DMS79 (cell line): ENCODE measurements at regions not wholly inside any gene's neighbourhood (a gene's known extent, or its start where the extent isn't known, plus 50 kb on each side); places are given as distances from the start of the nearest gene placed in this dataset.
"Not testable (repeated sequence)": the region's sequence is repeated elsewhere in the genome, so short reads cannot be mapped to it uniquely, and the experiment has no call there.

Experiments
- DNase-seq: peaks from one replicate; lab custom pipeline; 2025; lab: John Stamatoyannopoulos, UW

DNA sequence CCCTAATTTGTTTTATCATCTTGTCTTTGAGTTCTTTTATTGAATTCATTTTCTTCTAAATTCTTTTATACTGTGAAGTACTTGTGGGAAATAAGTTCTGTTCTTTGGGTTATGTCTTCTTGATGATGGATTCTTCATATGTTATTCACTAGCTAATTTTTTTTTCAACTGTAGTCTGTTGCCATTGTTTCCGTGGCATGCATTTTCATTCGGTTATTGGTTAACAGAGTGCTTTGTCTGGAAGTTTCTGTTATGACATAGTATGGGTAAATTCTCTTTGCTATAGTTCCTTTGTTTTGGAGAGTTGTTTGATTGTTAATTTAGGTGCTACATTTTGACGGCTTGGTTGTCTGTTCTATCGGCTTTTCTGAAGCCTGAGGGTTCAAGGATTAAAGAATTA is 184.9 kb upstream of the AADAT start:
- no peak for DNase-seq

DNA sequence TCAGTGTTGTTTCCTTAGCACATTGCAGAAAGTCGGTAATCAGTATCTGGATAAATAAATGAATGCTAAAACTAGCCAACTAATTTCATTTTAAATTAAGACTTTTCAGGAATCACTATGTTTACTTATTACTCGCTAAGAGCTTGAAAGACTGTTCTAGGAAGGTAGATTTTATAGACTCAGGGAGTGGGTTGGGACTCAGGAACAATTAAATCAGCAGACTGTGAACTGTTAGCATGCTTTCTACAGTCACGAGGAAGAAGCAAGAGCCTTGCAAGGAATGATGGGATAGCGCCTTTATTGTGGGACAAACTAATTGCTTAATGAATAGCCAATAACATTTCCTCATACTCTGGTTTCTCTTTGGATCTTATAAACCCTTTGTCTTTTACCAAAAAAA is 183.2 kb upstream of the AADAT start:
- DNase-seq: no peak

DNA sequence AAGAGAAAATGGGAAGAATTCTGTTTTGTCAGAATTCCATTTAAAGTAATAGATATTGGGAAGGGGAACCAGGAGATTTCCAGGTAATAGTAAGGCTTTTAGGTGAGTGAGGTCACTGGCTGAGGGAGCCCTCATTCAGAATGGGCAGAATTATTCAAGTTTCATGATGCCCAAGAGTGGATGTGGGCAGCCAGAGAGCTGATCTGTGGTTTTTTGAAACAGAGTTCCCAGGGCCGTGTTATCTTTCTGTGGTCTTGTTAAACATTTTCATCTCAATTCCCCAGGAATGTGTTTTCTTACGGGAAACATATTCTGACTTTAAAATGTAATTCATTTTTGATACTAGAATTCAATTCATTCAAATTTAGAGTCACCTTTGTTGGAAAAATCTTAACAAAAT is 182.0 kb upstream of the AADAT start:
- no peak for DNase-seq

DNA sequence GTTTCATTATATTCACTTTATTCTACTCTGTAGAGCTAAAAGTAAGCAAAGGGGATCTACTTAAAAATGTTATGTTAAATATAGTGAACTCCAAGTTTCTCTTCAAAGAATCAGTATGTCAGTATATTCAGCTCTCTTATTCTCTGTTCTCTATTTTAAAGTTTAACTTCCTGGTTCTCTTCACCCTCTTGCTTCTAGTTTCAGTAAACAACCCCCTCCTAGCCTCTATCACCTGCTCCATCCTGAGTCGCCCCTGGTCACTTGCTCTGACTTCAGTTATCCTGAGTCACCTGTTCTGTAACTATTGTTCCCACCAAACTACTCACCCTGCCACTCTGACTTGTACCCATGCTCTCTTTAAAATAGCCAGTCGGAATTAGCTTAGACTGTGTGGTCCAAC is 180.9 kb upstream of the AADAT start:
- DNase-seq: no peak

DNA sequence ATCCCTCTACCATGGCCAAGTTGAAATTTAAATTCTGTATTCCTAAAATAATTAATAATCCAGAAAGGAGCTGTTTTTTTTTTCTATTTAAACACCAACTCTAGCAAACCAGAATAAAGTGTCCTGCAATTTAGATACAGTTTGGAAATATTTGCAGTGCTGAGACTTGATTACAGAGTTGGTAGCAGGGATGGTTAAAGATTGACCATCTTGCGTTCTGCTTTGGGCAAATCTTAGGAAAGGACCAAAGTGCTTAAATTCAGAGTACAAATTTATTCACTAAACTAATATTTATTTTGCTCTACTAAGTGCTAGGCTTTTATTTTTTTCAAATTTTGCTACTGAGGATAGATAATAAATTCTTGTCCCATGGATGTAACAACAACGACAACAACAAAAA is 180.2 kb upstream of the AADAT start:
- no peak for DNase-seq

DNA sequence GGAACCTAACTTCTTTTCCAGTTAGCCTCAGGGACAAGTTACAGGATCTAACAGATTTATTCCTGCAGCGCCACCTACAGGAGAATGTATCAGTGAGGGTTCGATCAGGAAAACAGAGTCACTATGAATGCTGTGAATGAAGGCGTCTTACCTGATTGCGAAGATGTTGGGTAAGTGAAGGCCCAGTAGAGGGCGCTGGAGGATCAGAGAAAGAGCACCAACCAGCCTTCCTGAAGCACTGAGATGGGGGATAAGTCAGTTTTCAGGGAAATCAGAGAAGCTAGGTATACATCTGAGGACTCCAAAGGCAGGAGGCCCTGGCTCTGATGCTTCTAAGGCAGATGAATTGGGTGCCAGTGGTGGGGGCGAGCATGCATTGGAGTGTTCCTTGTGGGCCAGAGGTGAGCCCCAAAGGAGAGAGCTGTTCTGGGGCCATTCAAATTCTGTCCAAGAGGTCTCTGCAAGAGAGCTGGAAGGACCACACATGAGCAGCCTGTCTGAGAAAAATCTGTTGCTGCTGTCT is 169.9 kb upstream of the AADAT start:
- peak; percentile 15 for DNase-seq

DNA sequence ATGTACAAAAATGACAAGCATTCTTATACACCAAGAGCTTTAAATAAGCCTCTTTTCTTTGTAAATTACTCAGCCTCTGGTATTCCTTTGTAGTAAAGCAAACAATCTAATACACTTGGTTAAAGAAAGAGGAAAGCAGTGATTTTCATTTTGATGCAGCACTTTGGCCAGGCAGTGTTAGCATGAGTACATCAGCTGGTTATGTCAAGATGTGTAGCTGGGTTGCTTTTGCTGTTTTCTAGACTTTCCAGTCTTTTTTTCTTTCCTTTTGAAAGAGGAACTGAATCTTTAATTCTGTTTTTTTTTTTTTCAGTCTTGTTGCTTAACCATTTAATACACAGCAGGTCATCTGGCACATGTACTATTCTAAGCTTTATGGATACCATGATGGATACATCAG is 167.1 kb upstream of the AADAT start:
- no peak for DNase-seq

DNA sequence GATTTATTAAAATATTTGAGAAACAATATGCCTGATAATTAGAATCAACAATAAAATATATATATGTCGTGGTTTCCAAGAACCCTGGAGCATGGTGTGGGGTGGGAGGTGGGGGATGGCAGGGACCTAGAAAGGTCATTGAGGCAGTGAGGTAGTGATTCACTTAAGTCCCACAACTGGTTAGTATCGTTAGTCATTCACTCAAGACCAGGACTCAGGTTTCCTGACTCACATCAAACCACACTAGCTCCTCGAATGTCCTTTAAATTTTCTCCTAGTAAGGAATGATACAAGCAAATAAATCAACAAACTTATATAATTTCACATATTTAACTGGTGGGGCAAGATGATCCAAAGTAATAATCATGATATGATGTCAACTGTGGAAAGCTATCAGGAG is 158.8 kb upstream of the AADAT start:
- no peak for DNase-seq

DNA sequence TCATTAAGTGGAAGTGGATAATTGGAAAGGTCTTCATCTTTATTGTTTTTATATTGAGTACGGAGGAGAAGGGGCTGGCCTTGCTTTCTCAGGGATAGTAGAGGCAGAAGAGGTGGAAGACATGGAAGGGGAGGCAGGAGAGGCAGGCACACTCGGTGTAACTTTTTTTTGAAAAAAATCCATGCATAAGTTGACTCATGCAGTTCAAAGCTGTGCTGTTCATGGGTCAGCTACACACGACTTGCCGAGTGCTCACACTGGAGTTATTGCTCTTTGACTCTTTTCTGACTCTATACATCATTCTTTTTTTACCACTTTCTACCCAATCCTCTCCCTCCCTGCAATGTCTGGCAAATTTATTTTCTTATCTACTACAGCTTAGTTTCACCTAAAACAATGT is 158.3 kb upstream of the AADAT start:
- no peak for DNase-seq

DNA sequence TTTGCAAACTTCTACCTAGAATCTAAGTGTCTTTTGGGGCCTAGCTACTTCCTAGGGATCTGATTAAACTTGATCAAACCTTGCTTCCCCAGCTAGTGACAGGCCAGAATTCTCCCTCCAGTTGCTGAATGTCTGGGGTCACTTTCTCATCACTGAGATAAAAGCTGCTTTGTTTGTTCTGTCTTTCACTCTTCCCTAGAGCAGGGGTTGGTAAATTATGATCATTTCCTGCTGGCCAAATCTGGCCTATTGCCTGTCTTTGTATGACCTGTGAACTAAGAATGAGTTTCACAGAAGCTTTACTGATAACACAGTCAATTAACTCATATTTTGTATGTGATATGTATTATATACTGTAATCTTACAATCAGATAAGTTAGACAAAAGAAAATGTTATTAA is 157.8 kb upstream of the AADAT start:
- no peak for DNase-seq

DNA sequence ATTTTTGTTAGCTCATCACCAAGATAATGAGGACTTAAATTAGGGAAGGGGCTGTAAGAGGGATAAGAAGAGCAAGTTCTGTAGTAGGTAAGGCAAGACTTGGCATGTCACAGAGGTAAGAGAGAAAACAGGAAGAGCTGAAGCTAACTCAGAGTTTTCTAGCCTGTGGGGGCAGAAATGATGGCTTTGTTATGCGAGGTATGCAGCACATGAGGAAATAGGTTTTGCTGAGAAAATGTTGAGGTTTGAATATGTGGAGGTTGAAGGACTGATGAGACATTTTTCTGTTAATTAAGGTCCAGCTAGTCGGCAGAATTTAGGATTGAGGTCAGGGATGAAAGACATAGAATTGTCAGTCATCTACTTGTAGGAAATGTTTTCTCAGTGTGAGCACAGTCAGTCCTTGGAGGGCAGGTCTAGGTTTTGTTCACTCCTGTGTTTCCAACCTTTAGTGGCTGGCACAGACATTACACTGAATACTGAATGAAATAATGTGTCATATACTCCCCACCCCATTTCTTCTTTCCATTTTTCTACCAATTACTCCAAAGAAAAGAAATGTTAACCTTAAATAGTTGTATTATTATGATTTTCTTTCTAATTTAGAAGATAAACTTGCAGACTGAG is 154.0 kb upstream of the AADAT start:
- DNase-seq: no peak

DNA sequence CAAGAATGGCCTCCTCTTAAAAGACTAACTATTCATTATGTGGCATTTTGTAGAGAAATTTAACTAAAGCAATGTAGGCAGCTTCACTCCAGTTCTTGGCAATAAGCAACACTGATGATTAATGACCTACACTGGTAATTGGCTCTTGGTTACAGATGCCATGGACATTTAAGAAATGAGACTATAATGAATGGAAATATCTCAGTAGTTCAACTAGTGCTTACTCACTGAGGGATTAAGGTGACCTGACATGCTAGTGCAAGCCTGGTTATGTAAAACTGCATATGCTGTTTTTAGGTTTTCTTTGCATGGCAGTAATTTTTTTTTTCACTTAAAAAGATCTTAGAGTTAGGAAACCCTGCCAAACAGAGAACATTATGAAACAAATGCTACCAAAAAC is 152.7 kb upstream of the AADAT start:
- DNase-seq: no peak

DNA sequence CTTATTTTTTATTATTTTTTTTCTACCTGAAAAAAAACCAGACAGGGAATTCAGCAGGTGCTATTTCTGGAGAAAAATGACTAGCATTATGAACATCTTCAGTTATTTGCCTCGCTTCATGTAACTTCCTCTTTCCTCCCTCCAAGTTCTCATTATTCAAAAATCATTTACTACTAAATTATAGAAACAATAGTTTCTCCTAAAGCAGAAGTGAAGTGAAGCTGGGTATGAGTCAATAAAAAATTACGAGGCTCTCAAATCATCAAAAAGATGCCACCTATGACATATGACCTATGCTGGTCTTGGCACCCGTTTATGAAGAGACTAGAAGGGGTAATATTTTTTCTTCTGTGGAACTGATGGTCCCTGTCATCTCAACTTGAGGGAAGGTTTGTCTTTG is 145.0 kb upstream of the AADAT start:
- DNase-seq: no peak

DNA sequence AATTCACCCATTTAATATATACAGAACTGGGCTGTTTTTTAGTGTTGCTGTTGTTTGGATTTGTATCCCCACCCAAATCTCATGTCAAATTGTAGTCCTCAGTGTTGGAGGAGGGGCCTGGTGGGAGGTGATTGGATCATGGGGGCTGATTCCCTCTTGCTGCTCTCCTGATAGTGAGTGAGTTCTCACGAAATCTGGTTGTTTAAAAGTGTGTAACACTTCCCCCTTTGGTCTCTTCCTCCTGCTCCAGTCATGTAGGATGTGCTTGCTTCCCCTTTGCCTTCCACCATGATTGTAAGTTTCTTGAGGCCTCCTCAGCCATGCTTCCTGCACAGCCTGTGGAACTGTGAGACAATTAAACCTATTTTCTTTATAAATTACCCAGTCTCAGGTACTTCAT is 141.6 kb upstream of the AADAT start:
- DNase-seq: no peak

DNA sequence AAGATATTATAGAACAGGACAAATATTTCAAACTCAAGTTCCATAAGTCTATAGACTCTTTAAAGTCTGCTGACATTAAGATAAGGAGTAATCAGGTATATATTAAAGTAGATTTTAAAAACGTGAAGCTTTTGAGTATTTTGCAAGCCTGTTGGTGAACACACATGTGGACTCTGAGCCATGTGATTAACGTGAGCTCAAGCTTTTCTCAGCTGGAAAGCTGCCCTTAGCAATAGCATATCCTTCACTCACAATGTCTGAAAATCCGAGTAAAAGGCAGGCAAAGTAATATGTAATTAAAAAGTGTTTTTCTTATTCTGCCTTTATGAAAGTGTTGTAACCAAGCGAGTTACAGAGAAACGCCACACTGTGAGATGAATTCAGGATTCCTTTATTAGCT is 140.5 kb upstream of the AADAT start:
- DNase-seq: no peak

DNA sequence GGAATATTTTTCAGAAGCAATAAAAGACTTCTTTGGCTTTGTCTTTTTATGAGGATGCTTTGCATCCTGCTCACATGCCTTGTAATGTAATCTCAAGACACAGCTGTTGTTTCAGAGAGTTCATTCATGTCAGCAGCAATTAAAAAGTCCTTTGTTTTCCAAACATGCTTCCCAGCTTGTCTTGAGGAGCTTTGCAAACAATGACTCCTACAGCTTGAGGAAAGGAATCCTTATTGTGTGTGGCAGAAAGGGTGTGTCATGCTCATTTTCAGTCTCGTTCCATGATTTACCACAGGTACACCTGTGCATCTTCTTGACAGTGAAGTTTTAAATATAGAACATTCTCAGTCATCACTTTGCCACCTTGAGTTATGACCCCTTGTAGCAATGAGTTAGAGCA is 139.2 kb upstream of the AADAT start:
- no peak for DNase-seq

DNA sequence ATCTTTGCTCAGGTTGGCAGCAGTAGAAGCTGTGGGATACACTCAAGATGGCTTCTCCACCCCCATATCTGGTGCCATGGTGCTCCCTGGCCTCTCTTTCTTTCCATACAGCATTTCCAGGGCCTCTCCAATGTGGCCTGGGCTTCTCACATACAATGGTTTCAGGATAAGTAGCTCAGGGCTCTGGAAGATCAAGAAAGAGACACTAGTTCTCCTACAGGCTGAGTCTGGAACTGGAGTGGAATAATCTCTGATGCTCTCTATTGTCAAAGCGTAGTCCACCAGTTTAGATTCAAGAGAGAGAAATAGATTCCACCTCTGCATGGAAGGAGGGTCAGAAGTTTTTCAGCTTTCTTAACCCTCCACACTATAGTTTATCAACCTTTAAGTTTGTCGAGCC is 138.2 kb upstream of the AADAT start:
- no peak for DNase-seq

DNA sequence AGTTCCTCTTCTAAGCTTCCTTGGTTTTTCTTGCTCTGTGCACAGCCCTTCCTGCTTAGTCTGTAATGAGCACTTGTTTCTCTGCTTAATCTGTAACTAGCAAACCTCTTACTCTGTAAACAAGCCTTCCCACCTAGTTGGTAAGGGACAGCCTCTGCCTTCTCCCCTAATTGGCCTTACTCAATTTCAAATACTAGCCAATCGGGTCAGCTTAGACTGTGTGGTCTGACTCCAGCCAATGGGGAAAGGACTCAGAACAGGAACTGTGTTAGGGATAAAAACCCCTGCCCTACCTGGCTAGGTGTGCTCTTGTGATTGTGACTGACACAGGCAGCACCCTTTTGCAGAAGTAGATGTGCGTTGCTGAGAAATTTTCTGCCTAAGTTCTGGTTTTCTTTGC is 136.5 kb upstream of the AADAT start:
- no peak for DNase-seq

DNA sequence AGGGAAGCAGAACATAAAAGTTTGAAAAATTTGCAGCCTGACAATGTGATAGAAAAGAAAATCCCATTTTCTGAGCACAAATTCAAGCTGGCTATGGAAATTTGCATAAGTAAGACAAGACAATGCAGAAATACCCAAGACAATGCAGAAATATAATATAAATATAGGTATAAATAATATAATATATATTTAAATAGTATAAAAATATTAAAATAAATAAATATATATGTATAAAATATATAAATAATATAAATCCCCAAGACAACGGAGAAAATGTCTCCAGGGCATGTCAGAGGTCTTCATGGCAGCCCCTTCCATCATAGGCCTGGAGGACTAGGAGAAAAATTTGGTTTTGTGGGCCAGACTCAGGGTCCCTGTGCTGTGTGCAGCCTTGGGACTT is 125.0 kb upstream of the AADAT start:
- no peak for DNase-seq

DNA sequence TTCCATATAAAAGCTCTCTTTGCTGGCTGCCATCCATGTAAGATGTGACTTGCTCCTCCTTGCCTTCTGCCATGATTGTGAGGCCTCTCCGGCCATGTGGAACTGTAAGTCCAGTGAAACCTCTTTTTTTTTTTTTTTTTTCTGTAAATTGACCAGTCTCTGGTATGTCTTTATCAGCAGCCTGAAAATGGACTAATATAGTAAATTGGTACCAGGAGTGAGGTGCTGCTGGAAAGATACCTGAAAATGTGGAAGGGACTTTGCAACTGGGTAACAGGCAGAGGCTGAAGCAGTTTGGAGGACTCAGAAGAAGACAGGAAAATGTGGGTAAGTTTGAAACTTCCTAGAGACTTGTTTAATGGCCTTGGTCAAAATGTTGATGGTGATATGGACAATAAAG is 124.3 kb upstream of the AADAT start:
- DNase-seq: no peak

DNA sequence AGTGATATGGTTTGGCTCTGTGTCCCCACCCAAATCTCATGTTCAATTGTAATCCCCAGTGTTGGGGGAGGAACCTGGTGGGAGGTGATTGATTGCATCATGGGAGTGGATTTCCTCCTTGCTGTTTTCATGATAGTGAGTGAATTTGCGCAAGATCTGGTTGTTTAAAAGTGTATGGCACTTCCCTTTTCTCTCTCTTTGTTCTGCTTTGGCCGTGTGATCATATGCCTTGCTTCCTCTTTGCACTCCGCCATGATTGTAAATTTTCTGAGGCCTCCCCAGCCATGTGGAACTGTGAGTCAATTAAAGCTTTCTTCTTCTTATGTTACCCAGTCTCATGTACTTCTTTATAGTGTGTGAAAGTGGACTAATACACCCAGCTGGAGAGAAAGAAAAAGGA is 113.0 kb upstream of the AADAT start:
- no peak for DNase-seq

DNA sequence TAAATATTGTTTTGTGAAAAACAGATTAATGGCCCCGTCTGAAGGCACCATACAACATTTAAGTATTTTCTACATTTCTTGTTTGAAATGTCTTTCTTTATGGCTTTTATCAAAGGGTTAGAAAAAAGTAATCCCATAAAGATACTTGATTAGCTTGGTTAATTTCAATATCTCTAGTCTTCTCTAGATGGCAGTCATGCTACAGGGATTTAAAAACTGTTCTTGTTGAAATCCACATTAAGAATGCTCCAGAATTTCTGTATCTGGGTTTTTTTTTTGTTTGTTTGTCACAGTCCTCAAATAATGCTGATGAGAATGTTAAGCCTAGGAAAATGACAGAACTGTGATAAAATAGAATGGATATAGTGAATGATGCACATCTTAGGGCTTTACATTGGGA is 109.0 kb upstream of the AADAT start:
- DNase-seq: no peak

DNA sequence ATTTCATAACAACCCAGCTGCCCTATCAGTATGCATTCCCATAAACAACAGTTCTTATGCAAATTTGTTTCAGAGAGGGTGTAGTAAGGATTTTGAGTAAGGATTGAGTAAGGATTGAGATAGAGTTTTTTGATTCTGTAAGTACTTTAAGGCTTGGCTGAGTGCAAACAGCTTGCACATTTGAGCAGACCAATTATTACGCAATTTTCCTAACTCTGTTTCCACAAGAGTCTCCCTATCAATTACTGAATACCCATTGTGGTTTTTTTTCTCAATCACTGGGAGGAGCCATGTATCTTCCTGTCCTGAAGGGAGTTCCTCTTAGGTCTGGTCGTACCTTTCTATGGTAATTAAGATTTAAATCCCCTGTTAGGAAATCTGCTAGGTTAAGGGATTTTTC is 105.0 kb upstream of the AADAT start:
- not testable (repeated sequence) for DNase-seq

DNA sequence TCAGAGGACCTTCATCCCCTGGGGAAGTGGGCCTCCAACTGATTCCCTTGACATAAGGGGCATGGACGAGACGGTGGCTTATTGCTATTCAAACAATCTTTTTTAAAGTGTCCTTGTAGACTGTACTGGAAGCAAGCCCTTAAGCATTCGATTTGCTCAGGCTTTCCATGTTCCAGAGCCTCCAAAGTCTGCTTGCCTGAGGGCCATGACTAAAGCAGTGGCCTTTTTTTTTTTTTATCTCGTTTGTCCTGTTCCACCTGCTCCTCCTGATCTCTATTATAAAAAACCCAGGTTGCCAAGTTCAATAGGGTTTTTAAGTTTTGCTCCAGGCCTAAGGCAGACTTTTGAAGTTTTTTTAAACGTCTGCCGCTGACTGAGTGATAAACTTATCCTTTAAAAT is 103.7 kb upstream of the AADAT start:
- DNase-seq: no peak

DNA sequence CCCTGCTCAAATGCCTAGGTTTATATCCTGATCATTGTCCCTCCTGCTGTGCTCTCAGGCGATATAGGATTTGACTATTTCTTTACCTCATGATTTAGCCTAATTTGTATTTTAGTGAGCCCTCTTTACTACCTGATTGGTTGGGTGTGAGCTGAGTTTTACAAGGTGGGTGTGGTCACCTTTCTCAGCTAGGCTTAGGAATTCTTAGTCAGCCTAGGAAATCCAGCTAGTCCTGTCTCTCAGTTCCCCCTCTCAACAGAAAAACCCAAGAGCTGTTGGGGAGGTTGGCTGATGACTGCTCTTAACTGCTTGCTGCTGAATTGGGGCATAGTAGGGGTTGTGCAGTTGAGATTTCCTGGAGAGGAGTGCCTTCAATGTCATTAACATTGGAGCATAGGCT is 100.5 kb upstream of the AADAT start:
- DNase-seq: no peak
